A549 (cell line): ENCODE measurements at regions not wholly inside any gene's neighbourhood (a gene's known extent, or its start where the extent isn't known, plus 50 kb on each side); places are given as distances from the start of the nearest gene placed in this dataset.

Experiments used
- ATAC-seq, 2 experiments: fragments of 200-7000 bp in 1 of 2; fragments of >200 bp in 1 of 2; cut with Nextera tagmentation in 1 of 2; cut with Tn5 transposase in 1 of 2; 3 replicates each; pipeline versions ENCODE4 v1.8.0 to v1.9.1; 2018 to 2020; ENCODE audit warnings: mild to moderate bottlenecking in 1 of 2, moderate library complexity in 1 of 2
- CTCF ChIA-PET: fragments of 300-600 bp; sonication (Branson Sonifier 250); formaldehyde crosslinking; extraction: SDS; loops from one replicate; lab custom pipeline; 2021; ENCODE audit warnings: antibody characterized with exemption, inconsistent platforms; lab: Yijun Ruan, JAX
- POLR2A ChIA-PET: fragments of 350-600 bp; formaldehyde crosslinking; extraction: SDS; loops from one replicate; lab custom pipeline; 2021; ENCODE audit warnings: antibody characterized with exemption, inconsistent platforms; lab: Yijun Ruan, JAX
- DNase-seq, 2 experiments: peaks; one replicate each; pipeline versions ENCODE4 v3.0.0 to v3.0.0-alpha.2; 2011 to 2016; ENCODE audit warnings: low read depth in 1 of 2, low spot score in 1 of 2
- FAIRE-seq: peaks from 2 replicates; lab custom pipeline; 2011; peaks lifted over from hg19 to GRCh38; lab: Jason Lieb, UNC
- H3K27ac ChIP-seq, 2 experiments: fragments of >200 bp; sonication (Bioruptor Twin); formaldehyde crosslinking; 3 replicates each; pipeline ENCODE4 v1.5.1; 2016 to 2017
- H3K4me1 ChIP-seq: fragments of >200 bp; sonication (Bioruptor Twin); formaldehyde crosslinking; 3 replicates; pipeline ENCODE4 v1.6.1; 2016
- H3K4me2 ChIP-seq: fragments of >200 bp; sonication (Bioruptor Twin); formaldehyde crosslinking; 3 replicates; pipeline ENCODE4 v1.6.1; 2016
- H3K4me3 ChIP-seq: fragments of >200 bp; sonication (Bioruptor Twin); formaldehyde crosslinking; 3 replicates; pipeline ENCODE4 v1.5.1; 2016
- H3K9me3 ChIP-seq: fragments of >200 bp; sonication (Bioruptor Twin); formaldehyde crosslinking; 3 replicates; pipeline ENCODE4 v1.6.1; 2016
- ATOH8 ChIP-seq: fragments of 250-450 bp; sonication (Bioruptor Pico); IDR thresholded peaks from 2 replicates; pipeline ENCODE4 v1.5.0; 2020; ENCODE audit warnings: low read depth, mild to moderate bottlenecking, moderate library complexity
- BCL3 ChIP-seq: fragments of >200 bp; sonication (Bioruptor Twin); formaldehyde crosslinking; IDR thresholded peaks from 3 replicates; pipeline ENCODE4 v1.6.1; 2016
- CBX2 ChIP-seq: fragments of 200-600 bp; sonication (generic); IDR thresholded peaks from 2 replicates; pipeline ENCODE4 v1.6.1; 2016; ENCODE audit warnings: low read depth, mild to moderate bottlenecking, borderline replicate concordance
- CTCF ChIP-seq: fragments of >200 bp; sonication (Bioruptor Twin); formaldehyde crosslinking; IDR thresholded peaks from 3 replicates; pipeline ENCODE4 v1.5.1; 2016
- E2F6 ChIP-seq: IDR thresholded peaks from 2 replicates; pipeline ENCODE4 v1.6.1; 2012; ENCODE audit warnings: low read depth, borderline replicate concordance
- EHF ChIP-seq: fragments of 250-450 bp; sonication (Bioruptor Pico); IDR thresholded peaks from 2 replicates; pipeline ENCODE4 v1.5.0; 2020; ENCODE audit warnings: mild to moderate bottlenecking
- EP300 ChIP-seq, 2 experiments: fragments of >200 bp; sonication (Bioruptor Twin); formaldehyde crosslinking; IDR thresholded peaks; 2 replicates in 1 of 2; 3 replicates in 1 of 2; pipeline ENCODE4 v1.6.1; 2016 to 2017
- FOSL2 ChIP-seq, 2 experiments: fragments of 450-650 bp in 1 of 2; fragments of >200 bp in 1 of 2; sonication (Bioruptor Twin) in 1 of 2; formaldehyde crosslinking; IDR thresholded peaks; 2 replicates each; pipeline versions ENCODE4 v1.5.0 to v1.6.1; 2016 to 2020; ENCODE audit warnings: mild to moderate bottlenecking in 1 of 2, moderate library complexity in 1 of 2
- HDAC2 ChIP-seq: fragments of 200-600 bp; sonication (generic); IDR thresholded peaks from 2 replicates; pipeline ENCODE4 v1.6.1; 2016
- HES2 ChIP-seq: fragments of >200 bp; sonication (Bioruptor Twin); formaldehyde crosslinking; IDR thresholded peaks from 2 replicates; pipeline ENCODE4 v1.6.1; 2016
- JUNB ChIP-seq: fragments of >200 bp; sonication (Bioruptor Twin); formaldehyde crosslinking; IDR thresholded peaks from 2 replicates; pipeline ENCODE4 v1.6.1; 2016
- KDM1A ChIP-seq: fragments of 200-600 bp; sonication (generic); IDR thresholded peaks from 2 replicates; pipeline ENCODE4 v1.6.1; 2016; ENCODE audit warnings: low read depth, mild to moderate bottlenecking
- KDM5A ChIP-seq: fragments of 200-600 bp; sonication (generic); IDR thresholded peaks from 2 replicates; pipeline ENCODE4 v1.6.1; 2016; ENCODE audit warnings: antibody characterized with exemption, mild to moderate bottlenecking
- MYC ChIP-seq: IDR thresholded peaks from 2 replicates; pipeline ENCODE4 v1.6.1; 2012; ENCODE audit warnings: mild to moderate bottlenecking, inconsistent platforms, low read length, improper control_type of control experiment, borderline replicate concordance
- NPAS2 ChIP-seq: fragments of 250-450 bp; sonication (Bioruptor Pico); IDR thresholded peaks from 2 replicates; pipeline ENCODE4 v1.8.0; 2022; ENCODE audit warnings: mild to moderate bottlenecking, moderate library complexity, borderline replicate concordance
- PHF8 ChIP-seq: fragments of 200-600 bp; sonication (generic); IDR thresholded peaks from 2 replicates; pipeline ENCODE4 v1.6.1; 2016; ENCODE audit warnings: low read depth, mild to moderate bottlenecking, antibody characterized with exemption, moderate library complexity, borderline replicate concordance
- POLR2A ChIP-seq: IDR thresholded peaks from 2 replicates; pipeline ENCODE4 v1.6.1; 2012; ENCODE audit warnings: mild to moderate bottlenecking, low read length
- RNF2 ChIP-seq: fragments of 200-600 bp; sonication (generic); IDR thresholded peaks from 2 replicates; pipeline ENCODE4 v1.6.1; 2016; ENCODE audit warnings: low read depth, mild to moderate bottlenecking, antibody characterized with exemption, moderate library complexity, borderline replicate concordance
- TFCP2L1 ChIP-seq: fragments of 250-450 bp; sonication (Bioruptor Pico); IDR thresholded peaks from 2 replicates; pipeline ENCODE4 v1.5.0; 2021; ENCODE audit warnings: mild to moderate bottlenecking
- TP53 ChIP-seq: fragments of 250-450 bp; sonication (Bioruptor Pico); IDR thresholded peaks from 2 replicates; pipeline ENCODE4 v1.5.0; 2021; ENCODE audit warnings: mild to moderate bottlenecking, moderate library complexity
- USF2 ChIP-seq: fragments of 450-650 bp; IDR thresholded peaks from 2 replicates; pipeline ENCODE4 v1.6.1; 2014; ENCODE audit warnings: antibody characterized with exemption
- ZFP36 ChIP-seq: fragments of 450-650 bp; IDR thresholded peaks from 2 replicates; pipeline ENCODE4 v1.6.1; 2014; ENCODE audit warnings: borderline replicate concordance; ENCODE audit not compliant: partially characterized antibody
- ZNF302 ChIP-seq: fragments of 250-450 bp; sonication (Bioruptor Pico); IDR thresholded peaks from 2 replicates; pipeline ENCODE4 v1.9.0; 2021; ENCODE audit warnings: inconsistent platforms, mild to moderate bottlenecking, moderate library complexity
- ZSCAN20 ChIP-seq: fragments of 250-450 bp; sonication (Bioruptor Pico); IDR thresholded peaks from 2 replicates; pipeline ENCODE4 v1.8.0; 2022; ENCODE audit warnings: mild to moderate bottlenecking, moderate library complexity
- WGBS: methylation state at CpG from one replicate; pipeline ENCODE4 v1.1.6; 2017; ENCODE audit errors: missing lambda C conversion rate; 5-methylcytosine and 5-hydroxymethylcytosine counted together

GRCh38 chr13:84237143-84237542 lies 354.9 kb upstream of the SLITRK1 start:
- no peak for TF ChIP-seq EHF (CRISPR knock-in tag)
- TF ChIP-seq RNF2: no peak
- TF ChIP-seq KDM5A: no peak
- no peak for TF ChIP-seq HDAC2
- no peak for TF ChIP-seq NPAS2
- TF ChIP-seq USF2: no peak
- no peak for TF ChIP-seq FOSL2 (IDR thresholded peaks at IDR 0.05)
- TF ChIP-seq FOSL2 (CRISPR knock-in tag; IDR thresholded peaks at IDR 0.05): no peak
- TF ChIP-seq ATOH8 (CRISPR knock-in tag): no peak
- no peak for TF ChIP-seq CBX2
- TF ChIP-seq JUNB: no peak
- TF ChIP-seq BCL3: no peak
- no peak for TF ChIP-seq PHF8
- TF ChIP-seq POLR2A: no peak
- no peak for TF ChIP-seq KDM1A
- no peak for TF ChIP-seq CTCF
- H3K4me2 ChIP-seq: no peak overlapping the region
- H3K4me3 ChIP-seq: no peak overlapping the region
- DNase-seq (no peak), ATAC-seq (no peak), FAIRE-seq (no peak)
- WGBS: 15% methylated on average over 3 of the region's 3 CpGs
- H3K4me1 ChIP-seq: no peaks in the 10 kb centered on the region
- POLR2A ChIA-PET: no interaction called here
- no peaks in the 10 kb centered on the region for H3K9me3 ChIP-seq
- H3K27ac ChIP-seq: no peak overlapping the region
- CTCF ChIA-PET: no interaction called here

- Histone ChIP-seq H3K9me3 (no peaks in the 10 kb centered on the region), H3K4me2 (no peak overlapping the region)
- POLR2A ChIA-PET: no interaction called here
- no peak for FAIRE-seq
- TF ChIP-seq ZSCAN20 (CRISPR knock-in tag) (no peak), E2F6 (no peak), MYC (no peak), BCL3 (no peak), USF2 (no peak), FOSL2 (IDR thresholded peaks at IDR 0.05) (no peak), FOSL2 (CRISPR knock-in tag; IDR thresholded peaks at IDR 0.05) (no peak), ZNF302 (CRISPR knock-in tag) (no peak), TFCP2L1 (no peak), ATOH8 (CRISPR knock-in tag) (no peak), TP53 (no peak), HES2 (no peak), EP300 (IDR thresholded peaks at IDR 0.05) (no peak), ZFP36 (no peak)
- TF ChIP-seq, all 56 proteins: peak for 0
- H3K27ac ChIP-seq: no peak overlapping the region
- ATAC-seq (no peak), DNase-seq (no peak)
- CTCF ChIA-PET: interaction anchor here (0.6 kb wide), 1 partner anchor 1795 kb away, joined by 3 read pairs; no protein-coding TSS in a partner anchor
- H3K4me1 ChIP-seq: no peaks in the 10 kb centered on the region
- H3K4me3 ChIP-seq: no peak overlapping the region
Measured at GRCh38 chr13:84234416-84234815, 352.1 kb upstream of the SLITRK1 start.
